ENCODE measurements at regions not wholly inside any gene's neighbourhood (a gene's known extent, or its start where the extent isn't known, plus 50 kb on each side); places are given as distances from the start of the nearest gene placed in this dataset.

DNA sequence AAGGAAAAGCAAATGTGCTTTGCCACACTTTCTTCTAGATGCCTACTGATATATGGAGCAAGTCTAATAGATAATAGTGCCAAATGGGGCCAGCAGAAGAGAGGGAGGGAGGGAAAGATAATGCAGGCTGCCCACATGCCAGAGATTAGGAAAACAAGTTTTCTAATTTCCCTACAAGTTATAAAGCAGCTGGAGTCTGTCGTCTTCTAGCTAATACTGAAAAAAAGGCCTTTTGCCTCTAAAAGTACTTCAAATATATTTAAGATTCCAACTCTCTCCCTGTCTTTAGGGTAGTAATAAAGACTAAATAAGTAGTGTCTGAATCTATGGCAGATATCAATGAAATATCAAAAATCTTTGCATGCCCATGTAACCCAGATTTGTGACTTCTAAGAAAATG lies 632.0 kb upstream of the MIR17HG start:
- TF ChIP-seq POLR2A (IDR thresholded peaks at IDR 0.05; ENCODE audit: low read length) (no peak), GATA1 (IDR thresholded peaks at IDR 0.05; ENCODE audit: low read depth, low read length) (no peak)

All from erythroblast (primary cell).